SU-DHL-6 (cell line): ENCODE measurements at regions not wholly inside any gene's neighbourhood (a gene's known extent, or its start where the extent isn't known, plus 50 kb on each side); places are given as distances from the start of the nearest gene placed in this dataset.

Source experiments
- H2AFZ ChIP-seq: fragments of 200-600 bp; sonication (generic); 2 replicates; pipeline ENCODE4 v1.6.1; 2014; ENCODE audit warnings: low read depth, mild to moderate bottlenecking, moderate library complexity, mixed read lengths, antibody characterized with exemption, low read length; ENCODE audit not compliant: severe bottlenecking
- H3F3A ChIP-seq: fragments of 200-600 bp; shearing (Covaris generic); 2 replicates; pipeline ENCODE4 v1.6.0; 2016; ENCODE audit warnings: antibody characterized with exemption, mild to moderate bottlenecking; ENCODE audit not compliant: insufficient read depth
- H3K27ac ChIP-seq: fragments of 200-600 bp; sonication (generic); 2 replicates; pipeline ENCODE4 v1.5.1; 2016; ENCODE audit warnings: low read depth, mild to moderate bottlenecking, low read length, moderate library complexity, mixed read lengths
- H3K27me3 ChIP-seq: fragments of 200-600 bp; sonication (generic), shearing (Covaris generic); 2 replicates; pipeline ENCODE4 v1.6.0; 2014; ENCODE audit warnings: mild to moderate bottlenecking, low read length
- H3K36me3 ChIP-seq: fragments of 200-600 bp; sonication (generic); 2 replicates; pipeline ENCODE4 v1.6.1; 2014; ENCODE audit warnings: mild to moderate bottlenecking, low read length, mixed read lengths
- H3K4me2 ChIP-seq: fragments of 300-600, 200-600 bp; shearing (Covaris generic), sonication (generic); 2 replicates; pipeline ENCODE4 v1.6.0; 2014; ENCODE audit warnings: low read length, low read depth, mild to moderate bottlenecking; ENCODE audit not compliant: poor library complexity, severe bottlenecking
- H3K4me3 ChIP-seq: fragments of 200-600 bp; sonication (generic); 2 replicates; pipeline ENCODE4 v1.5.1; 2014; ENCODE audit warnings: antibody characterized with exemption, low read length, mild to moderate bottlenecking, mixed read lengths; ENCODE audit not compliant: insufficient read depth, poor library complexity, severe bottlenecking
- H3K79me2 ChIP-seq: fragments of 200-600 bp; sonication (generic); 2 replicates; pipeline ENCODE4 v1.6.1; 2014; ENCODE audit warnings: mild to moderate bottlenecking, low read length, moderate library complexity; ENCODE audit not compliant: insufficient read depth
- H3K9ac ChIP-seq: fragments of 200-600 bp; sonication (generic); 2 replicates; pipeline ENCODE4 v1.7.0; 2014; ENCODE audit warnings: mild to moderate bottlenecking, low read length
- H3K9me2 ChIP-seq: fragments of 200-600 bp; sonication (generic); replicated peaks from 2 replicates; pipeline ENCODE4 v1.6.1; 2014; ENCODE audit warnings: low read length; ENCODE audit not compliant: insufficient read depth
- H3K9me3 ChIP-seq: fragments of 200-600 bp; sonication (generic); 2 replicates; pipeline ENCODE4 v1.6.1; 2014; ENCODE audit warnings: low read length, mixed read lengths; ENCODE audit not compliant: insufficient read depth
- H4K20me1 ChIP-seq: fragments of 200-600 bp; sonication (generic); 2 replicates; pipeline ENCODE4 v1.6.1; 2014; ENCODE audit warnings: low read depth, mild to moderate bottlenecking, antibody characterized with exemption, low read length, moderate library complexity, mixed read lengths
- EZH2phosphoT487 ChIP-seq: fragments of 200-600 bp; sonication (generic), shearing (Covaris generic); conservative IDR thresholded peaks from 2 replicates; pipeline ENCODE4 v1.6.1; 2018; ENCODE audit warnings: mild to moderate bottlenecking, antibody characterized with exemption, low read length, moderate library complexity, mixed read lengths
- TF ChIP-seq, protein P1 (sequence below): fragments of 200-600 bp; sonication (generic); IDR thresholded peaks from one replicate; pipeline ENCODE4 v1.5.1; 2017; ENCODE audit warnings: antibody characterized with exemption, mild to moderate bottlenecking, low read length, moderate library complexity; ENCODE audit not compliant: insufficient read depth, poor library complexity, severe bottlenecking

DNA sequence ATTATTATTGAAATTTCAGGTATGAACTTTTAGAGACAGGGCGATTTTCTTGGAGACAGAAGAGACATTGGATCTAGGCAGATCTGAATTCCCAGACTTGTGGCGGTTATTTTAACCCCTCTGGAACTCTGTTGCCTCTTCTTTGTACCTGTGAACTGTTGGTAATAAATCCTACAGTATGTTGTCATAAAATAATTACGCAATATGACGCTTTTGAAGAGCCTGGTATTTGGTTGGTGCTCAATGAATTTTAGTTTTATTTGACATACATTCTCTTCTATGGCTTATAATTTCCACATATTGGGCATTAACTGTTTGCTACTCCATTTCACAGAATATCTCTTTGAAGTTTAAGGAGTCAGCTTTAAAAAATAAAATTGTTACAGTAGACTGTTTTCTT lies 1496.1 kb upstream of the IGFBP7 start:
- H3K79me2 ChIP-seq: no peaks in the 10 kb centered on the region
- no peak overlapping the region for H3K4me2 ChIP-seq
- no peaks in the 10 kb centered on the region for H3F3A ChIP-seq
- H4K20me1 ChIP-seq: no peaks in the 10 kb centered on the region
- no peaks in the 10 kb centered on the region for H3K36me3 ChIP-seq
- H3K9me3 ChIP-seq: no peaks in the 10 kb centered on the region
- H3K4me3 ChIP-seq: no peak overlapping the region
- H3K27ac ChIP-seq: no peak overlapping the region
- no peak overlapping the region for H3K9ac ChIP-seq
- no peaks in the 10 kb centered on the region for H3K9me2 ChIP-seq
- H2AFZ ChIP-seq: no peak overlapping the region
- no peaks in the 10 kb centered on the region for H3K27me3 ChIP-seq
- TF ChIP-seq EZH2phosphoT487: no peak
- TF ChIP-seq, protein P1, sequence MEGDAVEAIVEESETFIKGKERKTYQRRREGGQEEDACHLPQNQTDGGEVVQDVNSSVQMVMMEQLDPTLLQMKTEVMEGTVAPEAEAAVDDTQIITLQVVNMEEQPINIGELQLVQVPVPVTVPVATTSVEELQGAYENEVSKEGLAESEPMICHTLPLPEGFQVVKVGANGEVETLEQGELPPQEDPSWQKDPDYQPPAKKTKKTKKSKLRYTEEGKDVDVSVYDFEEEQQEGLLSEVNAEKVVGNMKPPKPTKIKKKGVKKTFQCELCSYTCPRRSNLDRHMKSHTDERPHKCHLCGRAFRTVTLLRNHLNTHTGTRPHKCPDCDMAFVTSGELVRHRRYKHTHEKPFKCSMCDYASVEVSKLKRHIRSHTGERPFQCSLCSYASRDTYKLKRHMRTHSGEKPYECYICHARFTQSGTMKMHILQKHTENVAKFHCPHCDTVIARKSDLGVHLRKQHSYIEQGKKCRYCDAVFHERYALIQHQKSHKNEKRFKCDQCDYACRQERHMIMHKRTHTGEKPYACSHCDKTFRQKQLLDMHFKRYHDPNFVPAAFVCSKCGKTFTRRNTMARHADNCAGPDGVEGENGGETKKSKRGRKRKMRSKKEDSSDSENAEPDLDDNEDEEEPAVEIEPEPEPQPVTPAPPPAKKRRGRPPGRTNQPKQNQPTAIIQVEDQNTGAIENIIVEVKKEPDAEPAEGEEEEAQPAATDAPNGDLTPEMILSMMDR: no peak

DNA sequence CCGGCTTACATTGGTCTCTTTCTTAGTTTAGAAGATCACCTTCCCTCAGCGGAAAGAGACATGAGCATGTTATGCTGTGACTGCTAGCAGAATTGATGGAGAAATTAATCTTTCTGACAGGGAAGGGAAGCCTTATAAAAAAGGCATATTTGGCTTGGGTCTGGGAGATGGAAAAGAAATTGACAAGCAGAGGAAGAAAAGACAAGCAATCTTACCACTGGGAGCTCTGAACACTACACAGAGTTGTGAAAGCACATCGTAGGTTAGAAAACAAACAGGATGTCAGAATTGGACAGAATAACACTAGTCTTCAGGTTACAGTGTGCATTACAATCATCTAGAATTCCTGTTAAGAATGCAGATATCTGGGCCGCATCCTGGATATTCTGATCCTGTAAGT lies 1493.8 kb upstream of the IGFBP7 start:
- Histone ChIP-seq H3K79me2 (no peaks in the 10 kb centered on the region), H3F3A (no peaks in the 10 kb centered on the region), H3K27me3 (no peaks in the 10 kb centered on the region), H3K4me3 (no peak overlapping the region), H3K4me2 (no peak overlapping the region), H3K36me3 (no peaks in the 10 kb centered on the region), H2AFZ (no peak overlapping the region), H3K9me3 (no peaks in the 10 kb centered on the region), H4K20me1 (no peaks in the 10 kb centered on the region), H3K27ac (no peak overlapping the region), H3K9ac (no peak overlapping the region), H3K9me2 (no peaks in the 10 kb centered on the region)
- TF ChIP-seq EZH2phosphoT487: no peak
- TF ChIP-seq, protein P1: no peak

DNA sequence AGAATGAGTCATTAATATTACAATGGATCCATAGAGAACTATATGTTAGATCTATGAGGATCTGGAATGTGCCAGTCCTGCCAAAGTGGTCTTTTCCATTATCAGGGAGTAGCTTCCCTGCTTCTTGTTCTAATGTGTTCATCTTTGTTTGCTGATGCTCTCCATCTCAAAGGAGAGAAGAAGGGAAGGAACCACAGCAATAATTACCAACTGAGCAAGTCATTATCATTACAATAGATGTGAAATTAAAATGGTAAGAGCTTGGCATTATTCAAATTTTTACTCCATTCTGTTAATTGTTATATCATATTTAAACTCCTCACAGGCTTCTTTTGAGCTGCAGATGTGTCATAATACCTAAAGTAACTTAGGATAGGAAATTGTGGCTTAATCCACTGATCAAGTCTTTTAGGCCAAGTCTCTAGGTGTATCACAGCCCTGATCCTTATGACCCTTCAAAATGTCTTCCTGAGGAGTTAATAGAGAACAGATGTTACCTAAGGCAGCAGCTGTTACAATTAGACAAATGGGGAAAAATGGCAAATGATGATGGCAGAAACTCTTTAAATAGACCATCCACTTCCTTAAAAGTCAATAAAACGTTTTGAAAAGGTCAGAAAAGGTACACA lies 1492.7 kb upstream of the IGFBP7 start:
- H4K20me1 ChIP-seq: no peaks in the 10 kb centered on the region
- no peaks in the 10 kb centered on the region for H3K9me3 ChIP-seq
- no peaks in the 10 kb centered on the region for H3K36me3 ChIP-seq
- no peaks in the 10 kb centered on the region for H3F3A ChIP-seq
- H3K79me2 ChIP-seq: no peaks in the 10 kb centered on the region
- H2AFZ ChIP-seq: no peak overlapping the region
- H3K27ac ChIP-seq: no peak overlapping the region
- no peak overlapping the region for H3K4me2 ChIP-seq
- H3K9ac ChIP-seq: no peak overlapping the region
- no peaks in the 10 kb centered on the region for H3K9me2 ChIP-seq
- no peaks in the 10 kb centered on the region for H3K27me3 ChIP-seq
- TF ChIP-seq, protein P1: no peak
- no peak for TF ChIP-seq EZH2phosphoT487
- no peak overlapping the region for H3K4me3 ChIP-seq
